ENCODE measurements at regions not wholly inside any gene's neighbourhood (a gene's known extent, or its start where the extent isn't known, plus 50 kb on each side); places are given as distances from the start of the nearest gene placed in this dataset.

DNA sequence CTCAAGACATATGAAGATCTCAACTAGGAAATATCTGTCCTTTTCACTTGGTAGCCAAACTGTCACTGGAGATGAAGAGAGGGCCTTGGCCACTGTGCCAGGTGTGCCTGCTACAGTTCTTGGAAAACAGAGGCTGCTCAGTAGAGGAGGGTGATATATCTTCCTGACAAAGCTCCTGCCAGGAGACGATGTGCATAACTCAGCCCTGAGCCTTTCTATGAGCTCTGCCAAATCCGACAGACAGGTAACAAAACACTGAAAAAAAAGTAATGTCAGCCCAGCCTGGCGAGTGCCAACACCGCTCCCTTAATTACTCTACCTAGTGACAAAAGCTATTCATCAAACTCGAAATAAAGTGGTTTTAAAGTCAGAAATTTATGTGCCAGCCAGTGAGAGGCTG lies 123.2 kb downstream of the MFSD1 start:
- TF ChIP-seq, protein P1, sequence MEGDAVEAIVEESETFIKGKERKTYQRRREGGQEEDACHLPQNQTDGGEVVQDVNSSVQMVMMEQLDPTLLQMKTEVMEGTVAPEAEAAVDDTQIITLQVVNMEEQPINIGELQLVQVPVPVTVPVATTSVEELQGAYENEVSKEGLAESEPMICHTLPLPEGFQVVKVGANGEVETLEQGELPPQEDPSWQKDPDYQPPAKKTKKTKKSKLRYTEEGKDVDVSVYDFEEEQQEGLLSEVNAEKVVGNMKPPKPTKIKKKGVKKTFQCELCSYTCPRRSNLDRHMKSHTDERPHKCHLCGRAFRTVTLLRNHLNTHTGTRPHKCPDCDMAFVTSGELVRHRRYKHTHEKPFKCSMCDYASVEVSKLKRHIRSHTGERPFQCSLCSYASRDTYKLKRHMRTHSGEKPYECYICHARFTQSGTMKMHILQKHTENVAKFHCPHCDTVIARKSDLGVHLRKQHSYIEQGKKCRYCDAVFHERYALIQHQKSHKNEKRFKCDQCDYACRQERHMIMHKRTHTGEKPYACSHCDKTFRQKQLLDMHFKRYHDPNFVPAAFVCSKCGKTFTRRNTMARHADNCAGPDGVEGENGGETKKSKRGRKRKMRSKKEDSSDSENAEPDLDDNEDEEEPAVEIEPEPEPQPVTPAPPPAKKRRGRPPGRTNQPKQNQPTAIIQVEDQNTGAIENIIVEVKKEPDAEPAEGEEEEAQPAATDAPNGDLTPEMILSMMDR (IDR thresholded peaks at IDR 0.05) = no peak
- TF ChIP-seq POLR2A (IDR thresholded peaks at IDR 0.05) = no peak
